ENCODE measurements at regions not wholly inside any gene's neighbourhood (a gene's known extent, or its start where the extent isn't known, plus 50 kb on each side); places are given as distances from the start of the nearest gene placed in this dataset.

DNA sequence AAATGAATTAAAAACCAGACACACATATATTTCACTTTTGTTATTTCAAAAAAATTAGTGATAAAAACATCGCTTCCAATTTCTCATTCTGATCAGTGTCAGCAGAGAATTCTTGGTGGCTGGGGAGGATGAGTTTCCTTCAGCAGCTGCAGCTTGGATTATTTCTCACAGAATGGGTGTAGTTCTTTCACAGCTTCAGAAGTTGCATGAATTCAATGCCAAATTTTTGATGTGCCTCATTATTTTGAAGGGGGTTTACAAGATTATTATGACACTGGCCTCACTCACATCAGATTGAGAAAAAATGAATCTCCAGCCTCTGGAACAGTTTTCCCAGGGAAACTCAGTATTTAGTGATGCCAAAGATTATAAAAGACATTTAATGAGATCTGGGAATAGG lies 184.9 kb upstream of the WDFY3 start:
- TF ChIP-seq EZH2 (IDR thresholded peaks at IDR 0.05; ENCODE audit: low read length, unreplicated experiment) (no peak), EZH2phosphoT487 (IDR thresholded peaks at IDR 0.05; ENCODE audit: borderline replicate concordance, low read length) (no peak)
- TF ChIP-seq, protein P1, sequence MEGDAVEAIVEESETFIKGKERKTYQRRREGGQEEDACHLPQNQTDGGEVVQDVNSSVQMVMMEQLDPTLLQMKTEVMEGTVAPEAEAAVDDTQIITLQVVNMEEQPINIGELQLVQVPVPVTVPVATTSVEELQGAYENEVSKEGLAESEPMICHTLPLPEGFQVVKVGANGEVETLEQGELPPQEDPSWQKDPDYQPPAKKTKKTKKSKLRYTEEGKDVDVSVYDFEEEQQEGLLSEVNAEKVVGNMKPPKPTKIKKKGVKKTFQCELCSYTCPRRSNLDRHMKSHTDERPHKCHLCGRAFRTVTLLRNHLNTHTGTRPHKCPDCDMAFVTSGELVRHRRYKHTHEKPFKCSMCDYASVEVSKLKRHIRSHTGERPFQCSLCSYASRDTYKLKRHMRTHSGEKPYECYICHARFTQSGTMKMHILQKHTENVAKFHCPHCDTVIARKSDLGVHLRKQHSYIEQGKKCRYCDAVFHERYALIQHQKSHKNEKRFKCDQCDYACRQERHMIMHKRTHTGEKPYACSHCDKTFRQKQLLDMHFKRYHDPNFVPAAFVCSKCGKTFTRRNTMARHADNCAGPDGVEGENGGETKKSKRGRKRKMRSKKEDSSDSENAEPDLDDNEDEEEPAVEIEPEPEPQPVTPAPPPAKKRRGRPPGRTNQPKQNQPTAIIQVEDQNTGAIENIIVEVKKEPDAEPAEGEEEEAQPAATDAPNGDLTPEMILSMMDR (conservative IDR thresholded peaks at IDR 0.05; ENCODE audit: low read depth, low read length), result no peak
- intact Hi-C loops (cut with micrococcal nuclease), result no loop called here
- Histone ChIP-seq H4K20me1 (ENCODE audit: low read length) (no peaks in the 10 kb centered on the region), H3K4me3 (ENCODE audit: low read length) (no peak overlapping the region), H3K36me3 (ENCODE audit: low read depth, low read length) (no peaks in the 10 kb centered on the region), H3K27me3 (ENCODE audit: low read length) (no peaks in the 10 kb centered on the region), H3K79me2 (ENCODE audit: low read length) (no peaks in the 10 kb centered on the region), H3K4me2 (ENCODE audit: low read length) (no peak overlapping the region), H3K9ac (ENCODE audit: low read length) (no peak overlapping the region), H3F3A (ENCODE audit: low read length, unreplicated experiment) (no peaks in the 10 kb centered on the region), H3K4me1 (ENCODE audit: insufficient read depth, low read length) (no peaks in the 10 kb centered on the region), H3K9me2 (replicated peaks; ENCODE audit: low read length) (no peaks in the 10 kb centered on the region), H3K27ac (ENCODE audit: low read length) (no peak overlapping the region), H2AFZ (ENCODE audit: low read length) (no peak overlapping the region), H3K9me3 (ENCODE audit: low read length) (no peaks in the 10 kb centered on the region)
- POLR2A ChIA-PET (ENCODE audit: unreplicated experiment), result no interaction called here
- ATAC-seq, result no peak
- CTCF ChIA-PET, result no interaction called here
- no TSS peak for BruUV-seq (replicated peaks)
- no peak for DNase-seq

DNA sequence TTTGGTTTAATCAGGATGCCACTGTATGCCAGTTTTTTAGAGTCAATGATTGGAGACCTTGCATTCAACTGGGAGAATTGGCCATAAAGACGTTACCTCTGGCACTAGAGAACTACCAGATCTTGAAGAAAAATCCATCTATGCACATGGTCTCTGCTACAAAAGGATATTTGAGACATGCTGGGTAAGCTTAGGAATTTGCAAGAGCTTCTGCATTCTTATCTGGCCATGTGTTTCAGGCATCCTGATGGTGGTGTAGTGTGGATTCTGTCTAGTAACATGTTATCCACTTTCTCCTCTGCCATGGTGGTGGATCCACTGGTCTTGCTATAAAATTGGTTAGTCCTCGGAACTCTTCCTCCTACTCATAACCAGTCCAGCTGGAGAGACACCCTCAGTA lies 185.3 kb upstream of the WDFY3 start:
- Histone ChIP-seq H3K4me2 (ENCODE audit: low read length) (no peak overlapping the region), H3K9me3 (ENCODE audit: low read length) (no peaks in the 10 kb centered on the region), H3F3A (ENCODE audit: low read length, unreplicated experiment) (no peaks in the 10 kb centered on the region), H3K9me2 (replicated peaks; ENCODE audit: low read length) (no peaks in the 10 kb centered on the region), H3K4me1 (ENCODE audit: insufficient read depth, low read length) (no peaks in the 10 kb centered on the region), H3K27ac (ENCODE audit: low read length) (no peak overlapping the region), H3K4me3 (ENCODE audit: low read length) (no peak overlapping the region), H3K79me2 (ENCODE audit: low read length) (no peaks in the 10 kb centered on the region), H3K36me3 (ENCODE audit: low read depth, low read length) (no peaks in the 10 kb centered on the region), H4K20me1 (ENCODE audit: low read length) (no peaks in the 10 kb centered on the region), H2AFZ (ENCODE audit: low read length) (no peak overlapping the region), H3K27me3 (ENCODE audit: low read length) (no peaks in the 10 kb centered on the region), H3K9ac (ENCODE audit: low read length) (no peak overlapping the region)
- CTCF ChIA-PET, result no interaction called here
- POLR2A ChIA-PET (ENCODE audit: unreplicated experiment), result no interaction called here
- DNase-seq (no peak), ATAC-seq (no peak)
- intact Hi-C loops (cut with micrococcal nuclease), result no loop called here
- BruUV-seq (replicated peaks), result no TSS peak
- TF ChIP-seq, protein P1 (conservative IDR thresholded peaks at IDR 0.05; ENCODE audit: low read depth, low read length), result no peak
- TF ChIP-seq EZH2 (IDR thresholded peaks at IDR 0.05; ENCODE audit: low read length, unreplicated experiment), result no peak
- TF ChIP-seq EZH2phosphoT487 (IDR thresholded peaks at IDR 0.05; ENCODE audit: borderline replicate concordance, low read length), result no peak

DNA sequence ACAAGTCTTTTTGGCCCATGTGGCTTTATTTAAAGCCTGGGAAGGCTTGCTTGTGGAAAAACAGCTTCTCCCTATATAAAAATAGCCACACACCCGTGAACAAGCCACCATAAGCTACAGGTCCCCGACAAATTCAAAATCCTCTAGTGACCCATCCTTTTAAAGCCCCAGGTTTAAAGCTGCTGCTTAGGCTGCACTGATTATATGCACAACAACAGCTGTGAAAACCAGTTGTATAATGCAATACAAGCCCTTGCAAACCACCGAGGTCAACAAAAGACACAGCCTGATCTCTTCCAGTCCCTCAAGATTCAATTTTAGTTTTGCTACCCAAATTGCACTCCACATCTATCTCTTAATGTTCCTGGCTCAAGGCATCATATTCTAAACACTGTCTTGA lies 186.0 kb upstream of the WDFY3 start:
- ChIA-PET CTCF (no interaction called here), POLR2A (ENCODE audit: unreplicated experiment) (no interaction called here)
- no peaks in the 10 kb centered on the region for H3K79me2 ChIP-seq (ENCODE audit: low read length)
- no peak overlapping the region for H3K27ac ChIP-seq (ENCODE audit: low read length)
- no peaks in the 10 kb centered on the region for H3K4me1 ChIP-seq (ENCODE audit: insufficient read depth, low read length)
- H4K20me1 ChIP-seq (ENCODE audit: low read length), result no peaks in the 10 kb centered on the region
- no peaks in the 10 kb centered on the region for H3K9me2 ChIP-seq (replicated peaks; ENCODE audit: low read length)
- H2AFZ ChIP-seq (ENCODE audit: low read length), result no peak overlapping the region
- TF ChIP-seq, protein P1 (conservative IDR thresholded peaks at IDR 0.05; ENCODE audit: low read depth, low read length), result no peak
- no peak for TF ChIP-seq EZH2 (IDR thresholded peaks at IDR 0.05; ENCODE audit: low read length, unreplicated experiment)
- no peak for TF ChIP-seq EZH2phosphoT487 (IDR thresholded peaks at IDR 0.05; ENCODE audit: borderline replicate concordance, low read length)
- H3F3A ChIP-seq (ENCODE audit: low read length, unreplicated experiment), result no peaks in the 10 kb centered on the region
- no peaks in the 10 kb centered on the region for H3K27me3 ChIP-seq (ENCODE audit: low read length)
- no peak for ATAC-seq
- DNase-seq, result no peak
- no peak overlapping the region for H3K4me3 ChIP-seq (ENCODE audit: low read length)
- BruUV-seq (replicated peaks), result no TSS peak
- H3K9me3 ChIP-seq (ENCODE audit: low read length), result no peaks in the 10 kb centered on the region
- no peaks in the 10 kb centered on the region for H3K36me3 ChIP-seq (ENCODE audit: low read depth, low read length)
- H3K4me2 ChIP-seq (ENCODE audit: low read length), result no peak overlapping the region
- H3K9ac ChIP-seq (ENCODE audit: low read length), result no peak overlapping the region
- intact Hi-C loops (cut with micrococcal nuclease), result no loop called here
